ENCODE measurements at regions not wholly inside any gene's neighbourhood (a gene's known extent, or its start where the extent isn't known, plus 50 kb on each side); places are given as distances from the start of the nearest gene placed in this dataset.
"Not testable (repeated sequence)": the region's sequence is repeated elsewhere in the genome, so short reads cannot be mapped to it uniquely, and the experiment has no call there.

DNA sequence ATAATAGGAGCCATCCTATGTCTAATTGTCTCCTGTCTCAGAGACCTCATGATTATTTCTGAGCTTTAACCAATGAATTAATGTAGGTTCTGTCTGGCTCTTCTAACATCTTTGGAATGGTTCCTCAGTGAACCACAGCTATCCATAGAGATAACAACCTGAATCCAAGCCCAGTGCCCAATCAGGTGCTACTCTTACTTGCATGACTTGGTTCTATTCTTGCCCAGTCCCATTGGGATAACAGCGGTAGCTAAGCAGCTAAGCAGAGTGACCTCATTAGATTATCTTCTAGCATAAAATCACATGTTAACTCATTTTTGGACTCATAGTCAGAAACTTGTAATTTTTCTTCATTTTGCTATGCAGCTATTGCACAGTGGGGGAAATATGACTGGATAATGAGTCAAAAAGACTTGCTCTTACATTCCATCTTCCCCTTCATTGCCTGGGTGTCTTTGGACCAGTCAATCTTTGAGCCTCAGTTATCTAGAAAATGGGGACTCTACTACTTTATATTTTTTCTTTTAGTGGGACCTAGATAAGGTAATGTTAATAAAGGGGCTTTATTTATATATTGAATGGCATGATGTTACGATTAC lies 309.1 kb upstream of the NOTCH2NLA start:
- H3K27me3 ChIP-seq (ENCODE audit: control insufficient read depth in 2 of 2, insufficient read depth in 1 of 2, low read length in 1 of 2); H3K9me3 ChIP-seq (ENCODE audit: control insufficient read depth in 2 of 2, insufficient read depth in 1 of 2, low read length in 1 of 2); H3K4me3 ChIP-seq (ENCODE audit: low read length in 2 of 2); H3K36me3 ChIP-seq (ENCODE audit: control insufficient read depth in 2 of 2, insufficient read depth in 2 of 2, low read length in 1 of 2); H3K27ac ChIP-seq (ENCODE audit: low read depth in 1 of 2, low read length in 1 of 2); H3K4me1 ChIP-seq (ENCODE audit: control insufficient read depth in 2 of 2, insufficient read depth in 2 of 2, low read length in 2 of 2); DNase-seq (ENCODE audit: low read depth in 6 of 9, low spot score in 9 of 9): not testable (repeated sequence)
- WGBS, result no CpG with 5 or more reads among the region's 2 CpGs

DNA sequence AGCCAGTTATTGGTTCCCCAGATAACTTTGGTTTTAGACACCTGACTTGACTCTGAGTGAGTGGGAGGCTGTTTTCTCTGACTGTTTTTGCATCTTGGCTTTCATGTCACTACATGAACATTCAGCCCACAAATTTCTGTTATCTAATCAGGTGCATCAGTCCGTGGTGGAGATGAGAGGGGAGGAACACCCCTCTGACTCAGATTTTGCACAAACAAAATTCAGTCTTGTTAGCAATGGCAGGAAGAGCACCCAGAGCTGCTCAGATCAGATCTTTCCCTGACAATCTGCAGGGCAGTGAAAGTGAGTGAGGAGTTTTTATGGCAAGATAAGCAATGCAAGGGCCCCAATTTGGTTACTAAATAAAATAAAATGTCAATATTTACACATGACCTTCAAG lies 307.2 kb upstream of the NOTCH2NLA start:
- not testable (repeated sequence) for H3K27me3 ChIP-seq (ENCODE audit: control insufficient read depth in 2 of 2, insufficient read depth in 1 of 2, low read length in 1 of 2); H3K9me3 ChIP-seq (ENCODE audit: control insufficient read depth in 2 of 2, insufficient read depth in 1 of 2, low read length in 1 of 2); H3K36me3 ChIP-seq (ENCODE audit: control insufficient read depth in 2 of 2, insufficient read depth in 2 of 2, low read length in 1 of 2); H3K27ac ChIP-seq (ENCODE audit: low read depth in 1 of 2, low read length in 1 of 2); H3K4me1 ChIP-seq (ENCODE audit: control insufficient read depth in 2 of 2, insufficient read depth in 2 of 2, low read length in 2 of 2); H3K4me3 ChIP-seq (ENCODE audit: low read length in 2 of 2); DNase-seq (ENCODE audit: low read depth in 6 of 9, low spot score in 9 of 9)
- WGBS, result no CpG with 5 or more reads among the region's 1 CpG

DNA sequence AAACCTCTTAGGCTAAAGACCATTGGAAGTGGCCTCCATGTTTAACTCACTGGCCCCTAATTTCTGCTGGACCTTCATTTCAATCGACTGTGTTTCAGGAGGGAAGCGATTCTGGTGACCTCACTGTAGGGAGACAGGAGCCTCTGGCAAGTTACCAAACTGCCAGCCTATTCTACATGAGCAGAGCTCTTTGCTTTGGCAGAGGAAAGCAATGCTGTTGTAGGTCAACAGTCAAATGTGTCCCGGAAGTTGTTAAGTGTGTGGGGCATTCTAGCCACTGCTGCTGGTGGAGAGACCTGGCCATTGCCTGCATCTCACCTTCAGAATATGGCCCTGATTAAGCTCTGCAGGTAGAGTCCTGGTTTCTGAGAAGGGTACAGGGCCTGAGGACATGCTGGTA lies 306.8 kb upstream of the NOTCH2NLA start:
- no CpG with 5 or more reads among the region's 3 CpGs for WGBS
- not testable (repeated sequence) for H3K27ac ChIP-seq (ENCODE audit: low read depth in 1 of 2, low read length in 1 of 2); H3K4me3 ChIP-seq (ENCODE audit: low read length in 2 of 2); H3K4me1 ChIP-seq (ENCODE audit: control insufficient read depth in 2 of 2, insufficient read depth in 2 of 2, low read length in 2 of 2); H3K36me3 ChIP-seq (ENCODE audit: control insufficient read depth in 2 of 2, insufficient read depth in 2 of 2, low read length in 1 of 2); H3K9me3 ChIP-seq (ENCODE audit: control insufficient read depth in 2 of 2, insufficient read depth in 1 of 2, low read length in 1 of 2); DNase-seq (ENCODE audit: low read depth in 6 of 9, low spot score in 9 of 9); H3K27me3 ChIP-seq (ENCODE audit: control insufficient read depth in 2 of 2, insufficient read depth in 1 of 2, low read length in 1 of 2)

DNA sequence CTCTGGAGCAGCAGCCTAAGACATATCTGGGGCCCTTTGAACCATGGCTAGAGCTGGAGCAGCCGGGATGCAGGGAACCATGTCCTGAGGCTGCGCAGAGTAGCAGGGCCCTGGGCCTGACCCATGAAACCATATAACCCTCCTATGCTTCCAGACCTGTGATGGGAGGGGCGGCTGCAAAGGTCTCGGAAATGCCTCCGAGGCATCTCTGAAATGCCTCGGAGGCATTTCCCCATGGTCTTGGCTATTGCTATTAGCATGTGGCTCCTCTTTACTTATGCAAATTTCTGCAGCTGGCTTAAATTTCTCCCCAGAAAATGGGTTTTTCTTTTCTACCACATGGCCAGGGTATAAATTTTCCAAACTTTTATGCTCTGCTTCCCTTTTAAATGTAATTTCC lies 302.1 kb upstream of the NOTCH2NLA start:
- WGBS, result no CpG with 5 or more reads among the region's 6 CpGs

DNA sequence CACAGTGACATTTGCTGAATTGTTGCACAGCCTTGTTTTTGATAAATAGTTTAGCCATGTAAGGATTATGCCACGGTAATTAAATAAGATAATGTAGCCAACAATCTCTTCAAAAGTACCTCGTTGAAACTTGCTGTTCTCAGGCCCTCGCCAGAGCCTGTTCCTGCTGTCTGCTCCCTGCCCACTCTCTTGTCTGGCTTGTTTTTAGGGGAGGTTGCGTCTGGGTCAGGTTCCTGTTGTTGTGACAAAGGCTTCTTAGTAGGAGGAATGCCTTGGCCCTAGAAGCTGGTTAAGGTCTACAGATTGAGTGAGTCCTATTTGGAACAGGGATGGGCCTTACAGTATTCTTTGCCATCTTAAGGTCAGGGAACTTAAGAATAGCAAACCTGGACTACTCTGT lies 294.0 kb upstream of the NOTCH2NLA start:
- no CpG with 5 or more reads among the region's 4 CpGs for WGBS
- not testable (repeated sequence) for H3K27me3 ChIP-seq (ENCODE audit: control insufficient read depth in 2 of 2, insufficient read depth in 1 of 2, low read length in 1 of 2); H3K36me3 ChIP-seq (ENCODE audit: control insufficient read depth in 2 of 2, insufficient read depth in 2 of 2, low read length in 1 of 2); DNase-seq (ENCODE audit: low read depth in 6 of 9, low spot score in 9 of 9); H3K9me3 ChIP-seq (ENCODE audit: control insufficient read depth in 2 of 2, insufficient read depth in 1 of 2, low read length in 1 of 2); H3K4me1 ChIP-seq (ENCODE audit: control insufficient read depth in 2 of 2, insufficient read depth in 2 of 2, low read length in 2 of 2); H3K27ac ChIP-seq (ENCODE audit: low read depth in 1 of 2, low read length in 1 of 2); H3K4me3 ChIP-seq (ENCODE audit: low read length in 2 of 2)

More for the DNA sequence above, 302.1 kb upstream of the NOTCH2NLA start:
- H3K4me1 ChIP-seq (ENCODE audit: control insufficient read depth in 2 of 2, insufficient read depth in 2 of 2, low read length in 2 of 2); DNase-seq (ENCODE audit: low read depth in 6 of 9, low spot score in 9 of 9); H3K27ac ChIP-seq (ENCODE audit: low read depth in 1 of 2, low read length in 1 of 2); H3K4me3 ChIP-seq (ENCODE audit: low read length in 2 of 2); H3K9me3 ChIP-seq (ENCODE audit: control insufficient read depth in 2 of 2, insufficient read depth in 1 of 2, low read length in 1 of 2); H3K36me3 ChIP-seq (ENCODE audit: control insufficient read depth in 2 of 2, insufficient read depth in 2 of 2, low read length in 1 of 2); H3K27me3 ChIP-seq (ENCODE audit: control insufficient read depth in 2 of 2, insufficient read depth in 1 of 2, low read length in 1 of 2): not testable (repeated sequence)

- not testable (repeated sequence) for H3K4me3 ChIP-seq (ENCODE audit: low read length in 2 of 2); H3K27ac ChIP-seq (ENCODE audit: low read depth in 1 of 2, low read length in 1 of 2); H3K4me1 ChIP-seq (ENCODE audit: control insufficient read depth in 2 of 2, insufficient read depth in 2 of 2, low read length in 2 of 2); H3K36me3 ChIP-seq (ENCODE audit: control insufficient read depth in 2 of 2, insufficient read depth in 2 of 2, low read length in 1 of 2); H3K27me3 ChIP-seq (ENCODE audit: control insufficient read depth in 2 of 2, insufficient read depth in 1 of 2, low read length in 1 of 2); H3K9me3 ChIP-seq (ENCODE audit: control insufficient read depth in 2 of 2, insufficient read depth in 1 of 2, low read length in 1 of 2); DNase-seq (ENCODE audit: low read depth in 6 of 9, low spot score in 9 of 9)
- WGBS, result no CpG with 5 or more reads among the region's 6 CpGs
Measured at GRCh38 chr1:146522345-146522744, 293.5 kb upstream of the NOTCH2NLA start.

DNA sequence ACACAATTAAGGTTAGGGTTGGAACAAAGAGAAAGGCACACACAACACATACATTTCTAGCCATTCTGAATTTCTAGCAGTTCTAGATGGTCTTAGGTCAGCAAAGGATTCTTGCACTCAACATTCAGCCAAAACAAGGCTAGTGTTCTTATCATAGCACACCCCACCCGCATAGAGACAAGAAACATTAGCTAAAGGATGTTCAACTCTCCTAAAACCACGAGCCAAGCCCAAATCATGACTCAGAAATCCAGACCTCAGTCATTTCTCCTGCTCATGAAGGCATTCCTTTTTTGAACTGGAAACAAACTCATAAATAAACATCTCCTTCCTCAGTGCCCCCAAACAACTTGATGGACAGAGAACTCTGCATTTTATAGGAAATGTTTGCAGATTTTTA lies 293.0 kb upstream of the NOTCH2NLA start:
- not testable (repeated sequence) for H3K9me3 ChIP-seq (ENCODE audit: control insufficient read depth in 2 of 2, insufficient read depth in 1 of 2, low read length in 1 of 2); H3K27ac ChIP-seq (ENCODE audit: low read depth in 1 of 2, low read length in 1 of 2); DNase-seq (ENCODE audit: low read depth in 6 of 9, low spot score in 9 of 9); H3K36me3 ChIP-seq (ENCODE audit: control insufficient read depth in 2 of 2, insufficient read depth in 2 of 2, low read length in 1 of 2); H3K4me1 ChIP-seq (ENCODE audit: control insufficient read depth in 2 of 2, insufficient read depth in 2 of 2, low read length in 2 of 2); H3K4me3 ChIP-seq (ENCODE audit: low read length in 2 of 2); H3K27me3 ChIP-seq (ENCODE audit: control insufficient read depth in 2 of 2, insufficient read depth in 1 of 2, low read length in 1 of 2)
- WGBS, result no CpG with 5 or more reads among the region's 2 CpGs

GRCh38 chr1:146513754-146514153 lies 284.9 kb upstream of the NOTCH2NLA start:
- H3K36me3 ChIP-seq (ENCODE audit: control insufficient read depth in 2 of 2, insufficient read depth in 2 of 2, low read length in 1 of 2); DNase-seq (ENCODE audit: low read depth in 6 of 9, low spot score in 9 of 9); H3K27ac ChIP-seq (ENCODE audit: low read depth in 1 of 2, low read length in 1 of 2); H3K27me3 ChIP-seq (ENCODE audit: control insufficient read depth in 2 of 2, insufficient read depth in 1 of 2, low read length in 1 of 2); H3K4me3 ChIP-seq (ENCODE audit: low read length in 2 of 2); H3K4me1 ChIP-seq (ENCODE audit: control insufficient read depth in 2 of 2, insufficient read depth in 2 of 2, low read length in 2 of 2); H3K9me3 ChIP-seq (ENCODE audit: control insufficient read depth in 2 of 2, insufficient read depth in 1 of 2, low read length in 1 of 2): not testable (repeated sequence)
- no CpG with 5 or more reads among the region's 4 CpGs for WGBS

GRCh38 chr1:146511047-146511777 lies 282.4 kb upstream of the NOTCH2NLA start:
- WGBS, result 99% methylated on average over 2 of the region's 7 CpGs
- H3K4me3 ChIP-seq (ENCODE audit: low read length in 2 of 2); DNase-seq (ENCODE audit: low read depth in 6 of 9, low spot score in 9 of 9): not testable (repeated sequence)

More at GRCh38 chr1:146511047-146511777, 282.4 kb upstream of the NOTCH2NLA start:
- H3K27ac ChIP-seq (ENCODE audit: low read depth in 1 of 2, low read length in 1 of 2); H3K4me1 ChIP-seq (ENCODE audit: control insufficient read depth in 2 of 2, insufficient read depth in 2 of 2, low read length in 2 of 2); H3K36me3 ChIP-seq (ENCODE audit: control insufficient read depth in 2 of 2, insufficient read depth in 2 of 2, low read length in 1 of 2); H3K27me3 ChIP-seq (ENCODE audit: control insufficient read depth in 2 of 2, insufficient read depth in 1 of 2, low read length in 1 of 2); H3K9me3 ChIP-seq (ENCODE audit: control insufficient read depth in 2 of 2, insufficient read depth in 1 of 2, low read length in 1 of 2): not testable (repeated sequence)
